ENCODE measurements at regions not wholly inside any gene's neighbourhood (a gene's known extent, or its start where the extent isn't known, plus 50 kb on each side); places are given as distances from the start of the nearest gene placed in this dataset.

DNA sequence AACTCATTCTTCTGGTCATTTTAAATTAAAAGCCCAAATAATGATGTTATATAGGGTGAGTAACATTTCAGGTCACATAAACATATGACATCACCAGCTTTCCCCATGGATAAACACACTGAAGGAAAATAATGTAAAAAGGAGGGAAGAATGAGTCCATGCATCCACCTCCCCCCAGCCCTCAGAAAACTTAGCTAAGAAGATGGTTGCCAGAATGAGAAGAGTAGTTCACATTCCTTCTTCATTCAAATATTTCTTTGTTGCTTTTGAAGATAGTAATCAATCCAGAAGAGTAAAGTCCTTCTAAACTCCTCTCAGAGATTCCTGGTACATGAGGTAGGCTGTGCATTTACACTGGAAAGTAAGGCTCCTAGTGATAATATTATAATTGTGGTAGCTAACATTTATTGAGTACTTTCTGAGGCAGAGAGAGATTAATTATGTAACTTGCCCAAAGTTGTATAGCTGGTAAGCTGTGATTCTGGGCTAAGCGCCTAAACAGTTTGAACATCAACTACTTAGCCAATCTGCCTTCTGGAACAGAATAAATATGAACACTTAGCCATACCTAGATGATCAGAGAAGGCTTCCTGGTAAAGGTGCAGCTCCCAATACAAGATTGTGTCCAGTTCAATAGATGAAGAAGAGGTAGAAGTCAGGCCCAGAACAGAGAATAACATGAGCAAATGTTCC is 256.7 kb upstream of the FN1 start:
- no peaks in the 10 kb centered on the region for H3K27me3 ChIP-seq (ENCODE audit: control insufficient read depth in 2 of 2, insufficient read depth in 2 of 2, low read length in 2 of 2)
- H3K9me1 ChIP-seq (ENCODE audit: control insufficient read depth, insufficient read depth, low read length): no peaks in the 10 kb centered on the region
- ChIA-PET CTCF (ENCODE audit: low intra/inter-chr PET ratio) (no interaction called here), POLR2A (no interaction called here)
- no peaks in the 10 kb centered on the region for H3K9me3 ChIP-seq (replicated peaks; ENCODE audit: control insufficient read depth, insufficient read depth, low read depth, low read length)
- no peak overlapping the region for H3K4me2 ChIP-seq (ENCODE audit: insufficient read depth, low read length)
- no peak overlapping the region for H3K27ac ChIP-seq (ENCODE audit: extremely low read depth, low read depth, low read length)
- no peaks in the 10 kb centered on the region for H3K36me3 ChIP-seq (ENCODE audit: control insufficient read depth, insufficient read depth, low read length)
- FAIRE-seq (no peak), DNase-seq (ENCODE audit: extremely low read depth in 1 of 4, low spot score in 3 of 4) (no peak), ATAC-seq (no peak)
- BruUV-seq (replicated peaks): no TSS peak
- H2AFZ ChIP-seq (ENCODE audit: low read depth, low read length): no peak overlapping the region
- H4K20me1 ChIP-seq (replicated peaks; ENCODE audit: control insufficient read depth, insufficient read depth, low read length): no peaks in the 10 kb centered on the region
- H3K4me3 ChIP-seq: no peak overlapping the region
- TF ChIP-seq, protein P1, sequence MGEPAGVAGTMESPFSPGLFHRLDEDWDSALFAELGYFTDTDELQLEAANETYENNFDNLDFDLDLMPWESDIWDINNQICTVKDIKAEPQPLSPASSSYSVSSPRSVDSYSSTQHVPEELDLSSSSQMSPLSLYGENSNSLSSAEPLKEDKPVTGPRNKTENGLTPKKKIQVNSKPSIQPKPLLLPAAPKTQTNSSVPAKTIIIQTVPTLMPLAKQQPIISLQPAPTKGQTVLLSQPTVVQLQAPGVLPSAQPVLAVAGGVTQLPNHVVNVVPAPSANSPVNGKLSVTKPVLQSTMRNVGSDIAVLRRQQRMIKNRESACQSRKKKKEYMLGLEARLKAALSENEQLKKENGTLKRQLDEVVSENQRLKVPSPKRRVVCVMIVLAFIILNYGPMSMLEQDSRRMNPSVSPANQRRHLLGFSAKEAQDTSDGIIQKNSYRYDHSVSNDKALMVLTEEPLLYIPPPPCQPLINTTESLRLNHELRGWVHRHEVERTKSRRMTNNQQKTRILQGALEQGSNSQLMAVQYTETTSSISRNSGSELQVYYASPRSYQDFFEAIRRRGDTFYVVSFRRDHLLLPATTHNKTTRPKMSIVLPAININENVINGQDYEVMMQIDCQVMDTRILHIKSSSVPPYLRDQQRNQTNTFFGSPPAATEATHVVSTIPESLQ (CRISPR knock-in tag; IDR thresholded peaks at IDR 0.05): no peak
- TF ChIP-seq TAF7 (tag; IDR thresholded peaks at IDR 0.05): no peak
- TF ChIP-seq, protein P2, sequence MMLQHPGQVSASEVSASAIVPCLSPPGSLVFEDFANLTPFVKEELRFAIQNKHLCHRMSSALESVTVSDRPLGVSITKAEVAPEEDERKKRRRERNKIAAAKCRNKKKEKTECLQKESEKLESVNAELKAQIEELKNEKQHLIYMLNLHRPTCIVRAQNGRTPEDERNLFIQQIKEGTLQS (IDR thresholded peaks at IDR 0.05): peak; percentile 46; the same call in 1 of the 2 replicates
- TF ChIP-seq, protein P2 (CRISPR knock-in tag; conservative IDR thresholded peaks at IDR 0.05): no peak
- TF ChIP-seq, protein P3, sequence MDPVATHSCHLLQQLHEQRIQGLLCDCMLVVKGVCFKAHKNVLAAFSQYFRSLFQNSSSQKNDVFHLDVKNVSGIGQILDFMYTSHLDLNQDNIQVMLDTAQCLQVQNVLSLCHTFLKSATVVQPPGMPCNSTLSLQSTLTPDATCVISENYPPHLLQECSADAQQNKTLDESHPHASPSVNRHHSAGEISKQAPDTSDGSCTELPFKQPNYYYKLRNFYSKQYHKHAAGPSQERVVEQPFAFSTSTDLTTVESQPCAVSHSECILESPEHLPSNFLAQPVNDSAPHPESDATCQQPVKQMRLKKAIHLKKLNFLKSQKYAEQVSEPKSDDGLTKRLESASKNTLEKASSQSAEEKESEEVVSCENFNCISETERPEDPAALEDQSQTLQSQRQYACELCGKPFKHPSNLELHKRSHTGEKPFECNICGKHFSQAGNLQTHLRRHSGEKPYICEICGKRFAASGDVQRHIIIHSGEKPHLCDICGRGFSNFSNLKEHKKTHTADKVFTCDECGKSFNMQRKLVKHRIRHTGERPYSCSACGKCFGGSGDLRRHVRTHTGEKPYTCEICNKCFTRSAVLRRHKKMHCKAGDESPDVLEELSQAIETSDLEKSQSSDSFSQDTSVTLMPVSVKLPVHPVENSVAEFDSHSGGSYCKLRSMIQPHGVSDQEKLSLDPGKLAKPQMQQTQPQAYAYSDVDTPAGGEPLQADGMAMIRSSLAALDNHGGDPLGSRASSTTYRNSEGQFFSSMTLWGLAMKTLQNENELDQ (CRISPR knock-in tag; IDR thresholded peaks at IDR 0.05; ENCODE audit: borderline replicate concordance): no peak
- no peaks in the 10 kb centered on the region; a peak in 1 of 5 replicates for H3K4me1 ChIP-seq (replicated peaks in 1 of 2; ENCODE audit: control insufficient read depth in 2 of 2, insufficient read depth in 2 of 2, low read length in 2 of 2)
- WGBS (ENCODE audit: insufficient coverage, low coverage, missing lambda C conversion rate): 83% methylated on average over 1 of the region's 1 CpG
- in situ Hi-C loops (cut with MboI): no loop called here
- intact Hi-C loops (cut with micrococcal nuclease): no loop called here
- H3K79me2 ChIP-seq (ENCODE audit: control insufficient read depth, insufficient read depth, low read length): no peaks in the 10 kb centered on the region
- H3K9ac ChIP-seq (ENCODE audit: insufficient read depth in 1 of 2, low read depth in 2 of 2, low read length in 2 of 2): no peak overlapping the region
